ENCODE measurements at regions not wholly inside any gene's neighbourhood (a gene's known extent, or its start where the extent isn't known, plus 50 kb on each side); places are given as distances from the start of the nearest gene placed in this dataset.

- POLR2A ChIA-PET = no interaction called here
- CTCF ChIA-PET = interaction anchor here (1.1 kb wide), 1 partner anchor 14 kb away, joined by 4 read pairs; no protein-coding TSS in a partner anchor
These were observed 232.0 kb upstream of the FBXL7 start for GRCh38 chr5:15267966-15268365.

GRCh38 chr5:15266841-15267240 lies 233.1 kb upstream of the FBXL7 start:
- ChIA-PET POLR2A (no interaction called here), CTCF (interaction anchor here (1.1 kb wide), 1 partner anchor 13 kb away, joined by 4 read pairs; no protein-coding TSS in a partner anchor)
- no peak for DNase-seq (ENCODE audit: extremely low spot score)
- TF ChIP-seq CTCF (IDR thresholded peaks at IDR 0.05; ENCODE audit: control extremely low read depth, extremely low read depth, low read depth, missing control alignments) = no peak

More at GRCh38 chr5:15267966-15268365, 232.0 kb upstream of the FBXL7 start:
- TF ChIP-seq CTCF (IDR thresholded peaks at IDR 0.05; ENCODE audit: control extremely low read depth, extremely low read depth, low read depth, missing control alignments) = no peak
- DNase-seq (ENCODE audit: extremely low spot score) = no peak

GRCh38 chr5:15266229-15266628 lies 233.8 kb upstream of the FBXL7 start:
- no peak for TF ChIP-seq CTCF (IDR thresholded peaks at IDR 0.05; ENCODE audit: control extremely low read depth, extremely low read depth, low read depth, missing control alignments)
- ChIA-PET POLR2A (no interaction called here), CTCF (no interaction called here)
- DNase-seq (ENCODE audit: extremely low spot score) = no peak

GRCh38 chr5:15263942-15264341 lies 236.0 kb upstream of the FBXL7 start:
- DNase-seq (ENCODE audit: extremely low spot score) = no peak
- no peak for TF ChIP-seq CTCF (IDR thresholded peaks at IDR 0.05; ENCODE audit: control extremely low read depth, extremely low read depth, low read depth, missing control alignments)
- CTCF ChIA-PET = interaction anchor here (1.0 kb wide), 1 partner anchor 13 kb away, joined by 4 read pairs; no protein-coding TSS in a partner anchor
- POLR2A ChIA-PET = no interaction called here

GRCh38 chr5:15263406-15263805 lies 236.6 kb upstream of the FBXL7 start:
- POLR2A ChIA-PET = no interaction called here
- no peak for DNase-seq (ENCODE audit: extremely low spot score)
- CTCF ChIA-PET = interaction anchor here (1.0 kb wide), 1 partner anchor 13 kb away, joined by 4 read pairs; no protein-coding TSS in a partner anchor
- no peak for TF ChIP-seq CTCF (IDR thresholded peaks at IDR 0.05; ENCODE audit: control extremely low read depth, extremely low read depth, low read depth, missing control alignments)

- no peak for TF ChIP-seq CTCF (IDR thresholded peaks at IDR 0.05; ENCODE audit: control extremely low read depth, extremely low read depth, low read depth, missing control alignments)
- ChIA-PET CTCF (interaction anchor here (1.0 to 2.5 kb wide), 2 partner anchors 20 to 24 kb away, joined by 3 to 8 read pairs; no protein-coding TSS in a partner anchor), POLR2A (no interaction called here)
- no peak for DNase-seq (ENCODE audit: extremely low spot score)
These were observed 238.5 kb upstream of the FBXL7 start for GRCh38 chr5:15261269-15261995.

All from GM10248 (cell line).